ENCODE measurements at regions not wholly inside any gene's neighbourhood (a gene's known extent, or its start where the extent isn't known, plus 50 kb on each side); places are given as distances from the start of the nearest gene placed in this dataset.

GRCh38 chr3:104362319-104362718, 1004.4 kb upstream of the ALCAM start:
- TF ChIP-seq CTCF (IDR thresholded peaks at IDR 0.05; ENCODE audit: unreplicated experiment), result no peak
- intact Hi-C loops (cut with micrococcal nuclease), result no loop called here
- Mint-ChIP-seq H3K4me3 (ENCODE audit: unreplicated experiment) (no peak overlapping the region), H3K9me3 (ENCODE audit: unreplicated experiment) (no peaks in the 10 kb centered on the region), H3K36me3 (ENCODE audit: insufficient read depth, unreplicated experiment) (no peaks in the 10 kb centered on the region), H3K4me1 (ENCODE audit: insufficient read depth, unreplicated experiment) (peaks cover 5% of the 10 kb centered on the region), H3K27ac (ENCODE audit: low read depth, unreplicated experiment) (no peak overlapping the region), H3K27me3 (ENCODE audit: insufficient read depth, unreplicated experiment) (no peaks in the 10 kb centered on the region)
- ChIA-PET CTCF (no interaction called here), POLR2A (no interaction called here)
- no TSS peak for BruUV-seq (replicated peaks)
- DNase-seq (ENCODE audit: unreplicated experiment), result no peak

- intact Hi-C loops (cut with micrococcal nuclease), result no loop called here
- Mint-ChIP-seq H3K27ac (ENCODE audit: low read depth, unreplicated experiment) (no peak overlapping the region), H3K4me1 (ENCODE audit: insufficient read depth, unreplicated experiment) (no peaks in the 10 kb centered on the region), H3K27me3 (ENCODE audit: insufficient read depth, unreplicated experiment) (no peaks in the 10 kb centered on the region), H3K36me3 (ENCODE audit: insufficient read depth, unreplicated experiment) (no peaks in the 10 kb centered on the region), H3K4me3 (ENCODE audit: unreplicated experiment) (no peak overlapping the region), H3K9me3 (ENCODE audit: unreplicated experiment) (no peaks in the 10 kb centered on the region)
- TF ChIP-seq CTCF (IDR thresholded peaks at IDR 0.05; ENCODE audit: unreplicated experiment), result no peak
- no TSS peak for BruUV-seq (replicated peaks)
- ChIA-PET CTCF (no interaction called here), POLR2A (no interaction called here)
- DNase-seq (ENCODE audit: unreplicated experiment), result no peak
Observed at GRCh38 chr3:104367000-104367399, 999.7 kb upstream of the ALCAM start.

- no peak for DNase-seq (ENCODE audit: unreplicated experiment)
- H3K4me1 Mint-ChIP-seq (ENCODE audit: insufficient read depth, unreplicated experiment), result no peaks in the 10 kb centered on the region
- BruUV-seq (replicated peaks), result no TSS peak
- no peaks in the 10 kb centered on the region for H3K36me3 Mint-ChIP-seq (ENCODE audit: insufficient read depth, unreplicated experiment)
- ChIA-PET CTCF (interaction anchor here (0.7 kb wide), 1 partner anchor 12 kb away, joined by 3 read pairs; no protein-coding TSS in a partner anchor), POLR2A (no interaction called here)
- TF ChIP-seq CTCF (IDR thresholded peaks at IDR 0.05; ENCODE audit: unreplicated experiment), result no peak
- no peak overlapping the region for H3K4me3 Mint-ChIP-seq (ENCODE audit: unreplicated experiment)
- intact Hi-C loops (cut with micrococcal nuclease), result no loop called here
- no peaks in the 10 kb centered on the region for H3K27me3 Mint-ChIP-seq (ENCODE audit: insufficient read depth, unreplicated experiment)
- H3K27ac Mint-ChIP-seq (ENCODE audit: low read depth, unreplicated experiment), result no peak overlapping the region
- H3K9me3 Mint-ChIP-seq (ENCODE audit: unreplicated experiment), result no peaks in the 10 kb centered on the region
Observed at GRCh38 chr3:104368760-104369159, 997.9 kb upstream of the ALCAM start.

- Mint-ChIP-seq H3K36me3 (ENCODE audit: insufficient read depth, unreplicated experiment) (no peaks in the 10 kb centered on the region), H3K27me3 (ENCODE audit: insufficient read depth, unreplicated experiment) (no peaks in the 10 kb centered on the region)
Observed at GRCh38 chr3:104385421-104385820, 981.3 kb upstream of the ALCAM start.

More at GRCh38 chr3:104385421-104385820, 981.3 kb upstream of the ALCAM start:
- BruUV-seq (replicated peaks), result no TSS peak
- CTCF ChIA-PET, result interaction anchor here (0.9 kb wide), 1 partner anchor 12 kb away, joined by 4 read pairs; no protein-coding TSS in a partner anchor
- intact Hi-C loops (cut with micrococcal nuclease), result no loop called here
- Mint-ChIP-seq H3K9me3 (ENCODE audit: unreplicated experiment) (no peaks in the 10 kb centered on the region), H3K27ac (ENCODE audit: low read depth, unreplicated experiment) (no peak overlapping the region), H3K4me1 (ENCODE audit: insufficient read depth, unreplicated experiment) (peaks cover 5% of the 10 kb centered on the region), H3K4me3 (ENCODE audit: unreplicated experiment) (no peak overlapping the region)
- TF ChIP-seq CTCF (IDR thresholded peaks at IDR 0.05; ENCODE audit: unreplicated experiment), result no peak
- DNase-seq (ENCODE audit: unreplicated experiment), result no peak
- POLR2A ChIA-PET, result interaction anchor here (0.7 kb wide), 1 partner anchor 14 kb away, joined by 3 read pairs; no protein-coding TSS in a partner anchor
